ENCODE measurements at regions not wholly inside any gene's neighbourhood (a gene's known extent, or its start where the extent isn't known, plus 50 kb on each side); places are given as distances from the start of the nearest gene placed in this dataset.

DNA sequence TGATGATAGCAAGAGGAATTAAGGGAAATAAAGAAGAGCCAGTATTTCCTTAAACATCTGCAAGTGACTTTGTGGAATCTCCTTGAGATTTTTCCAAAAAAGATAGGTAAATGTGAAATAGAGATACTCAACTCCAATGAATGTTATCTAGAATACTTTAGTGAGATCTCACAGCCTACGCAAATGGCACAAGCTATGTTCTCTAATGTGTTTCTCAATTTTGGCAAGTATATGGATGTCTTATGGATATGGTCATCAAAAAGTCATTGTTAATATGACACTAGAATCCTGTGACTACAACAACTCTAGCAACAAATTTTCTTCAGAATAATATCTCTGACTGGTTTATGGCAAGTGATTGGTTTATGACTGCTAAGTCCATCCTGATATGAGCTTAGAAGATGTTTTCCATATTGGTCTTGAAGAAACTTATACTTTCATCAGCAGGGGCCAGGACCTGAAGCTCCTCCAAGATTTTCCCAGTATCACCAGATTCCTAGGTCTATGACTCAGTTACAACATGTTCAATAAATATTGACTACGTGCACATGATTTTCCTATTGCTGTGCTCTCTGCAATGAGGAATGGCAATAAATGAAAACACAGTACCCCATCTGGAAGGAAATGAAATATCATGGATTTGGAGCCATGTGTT lies 170.9 kb upstream of the THBS1 start:
- no peaks in the 10 kb centered on the region for H3K4me1 ChIP-seq
- no peaks in the 10 kb centered on the region for H3K27me3 ChIP-seq
- TF ChIP-seq, protein P1, sequence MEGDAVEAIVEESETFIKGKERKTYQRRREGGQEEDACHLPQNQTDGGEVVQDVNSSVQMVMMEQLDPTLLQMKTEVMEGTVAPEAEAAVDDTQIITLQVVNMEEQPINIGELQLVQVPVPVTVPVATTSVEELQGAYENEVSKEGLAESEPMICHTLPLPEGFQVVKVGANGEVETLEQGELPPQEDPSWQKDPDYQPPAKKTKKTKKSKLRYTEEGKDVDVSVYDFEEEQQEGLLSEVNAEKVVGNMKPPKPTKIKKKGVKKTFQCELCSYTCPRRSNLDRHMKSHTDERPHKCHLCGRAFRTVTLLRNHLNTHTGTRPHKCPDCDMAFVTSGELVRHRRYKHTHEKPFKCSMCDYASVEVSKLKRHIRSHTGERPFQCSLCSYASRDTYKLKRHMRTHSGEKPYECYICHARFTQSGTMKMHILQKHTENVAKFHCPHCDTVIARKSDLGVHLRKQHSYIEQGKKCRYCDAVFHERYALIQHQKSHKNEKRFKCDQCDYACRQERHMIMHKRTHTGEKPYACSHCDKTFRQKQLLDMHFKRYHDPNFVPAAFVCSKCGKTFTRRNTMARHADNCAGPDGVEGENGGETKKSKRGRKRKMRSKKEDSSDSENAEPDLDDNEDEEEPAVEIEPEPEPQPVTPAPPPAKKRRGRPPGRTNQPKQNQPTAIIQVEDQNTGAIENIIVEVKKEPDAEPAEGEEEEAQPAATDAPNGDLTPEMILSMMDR (IDR thresholded peaks at IDR 0.05) = no peak
- no peak overlapping the region for H3K4me3 ChIP-seq
- H3K27ac ChIP-seq = no peak overlapping the region
- intact Hi-C loops (cut with DNase I; ENCODE audit: low total_unique reads) = no loop called here
- no peak for DNase-seq
- H3K36me3 ChIP-seq = no peaks in the 10 kb centered on the region
- no peaks in the 10 kb centered on the region for H3K9me3 ChIP-seq

DNA sequence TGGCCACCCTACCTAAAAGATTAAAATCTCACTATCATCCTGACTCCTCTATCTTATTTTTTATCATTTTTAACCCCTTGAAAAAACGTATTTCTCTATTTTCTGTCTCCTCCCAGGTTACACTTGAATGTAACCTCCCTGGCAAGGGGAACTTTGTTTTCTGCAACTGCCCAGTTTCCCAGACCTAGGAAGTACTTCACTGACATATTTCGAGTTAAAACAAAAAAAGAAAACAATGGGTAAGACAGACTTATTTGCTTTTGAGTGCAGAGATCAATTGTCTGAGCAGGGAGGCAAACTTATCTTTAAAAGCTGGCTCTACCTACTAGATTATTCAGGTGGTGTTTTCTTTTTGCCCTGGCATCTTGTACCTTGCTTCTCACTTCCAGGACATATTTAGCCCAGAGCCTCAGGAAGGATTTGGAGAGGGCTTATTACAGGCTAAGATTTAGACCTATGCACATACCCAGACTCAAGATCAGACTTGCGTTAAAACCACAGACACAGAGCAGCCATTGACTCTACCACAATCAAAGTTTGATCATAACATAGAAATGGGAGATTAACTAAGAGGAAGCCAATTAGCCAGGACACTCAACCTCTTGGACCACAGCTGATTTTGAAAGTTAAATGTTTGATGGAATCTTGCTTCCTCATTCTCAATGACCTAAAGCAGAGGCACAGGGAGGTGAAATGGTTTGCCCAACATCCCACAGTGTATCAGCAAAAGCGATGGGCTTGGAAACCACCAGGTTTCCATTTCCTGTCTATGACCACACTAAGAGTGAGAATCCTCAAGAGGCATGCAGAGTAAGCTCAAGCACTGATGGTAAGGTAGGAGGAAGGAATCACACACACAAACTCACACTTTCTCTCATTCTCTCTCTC lies 169.5 kb upstream of the THBS1 start:
- no peaks in the 10 kb centered on the region for H3K4me1 ChIP-seq
- H3K9me3 ChIP-seq = peaks cover 0 to 2% (median 0%) of the 10 kb centered on the region in 3 donors
- H3K36me3 ChIP-seq = no peaks in the 10 kb centered on the region
- no peak overlapping the region for H3K27ac ChIP-seq
- TF ChIP-seq, protein P1 (IDR thresholded peaks at IDR 0.05) = no peak
- H3K4me3 ChIP-seq = no peak overlapping the region
- H3K27me3 ChIP-seq = no peaks in the 10 kb centered on the region
- no peak for DNase-seq
- intact Hi-C loops (cut with DNase I; ENCODE audit: low total_unique reads) = no loop called here

DNA sequence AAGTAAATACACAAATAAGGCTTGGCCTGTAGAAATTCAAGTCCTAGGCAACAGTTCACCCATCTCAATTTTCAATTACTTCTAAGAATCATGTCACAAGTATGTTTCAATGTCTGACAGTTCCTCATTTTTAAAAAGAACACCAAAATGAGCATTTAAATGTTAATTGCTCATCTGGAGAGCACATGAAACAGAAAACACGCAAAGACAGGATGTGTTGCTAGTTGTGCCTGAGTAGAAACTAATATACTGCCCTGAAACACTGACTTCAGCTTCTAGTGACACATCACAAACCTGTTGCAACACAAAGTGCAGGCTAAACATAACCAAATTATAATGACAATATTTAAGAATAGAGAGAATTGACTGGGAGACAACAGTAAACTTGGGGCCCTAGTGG lies 167.3 kb upstream of the THBS1 start:
- Histone ChIP-seq H3K36me3 (no peaks in the 10 kb centered on the region), H3K27me3 (no peaks in the 10 kb centered on the region), H3K27ac (no peak overlapping the region), H3K9me3 (peaks cover 0 to 4% (median 0%) of the 10 kb centered on the region in 3 donors), H3K4me1 (no peaks in the 10 kb centered on the region), H3K4me3 (no peak overlapping the region)
- DNase-seq = no peak
- TF ChIP-seq, protein P1 (IDR thresholded peaks at IDR 0.05) = no peak
- intact Hi-C loops (cut with DNase I; ENCODE audit: low total_unique reads) = no loop called here

DNA sequence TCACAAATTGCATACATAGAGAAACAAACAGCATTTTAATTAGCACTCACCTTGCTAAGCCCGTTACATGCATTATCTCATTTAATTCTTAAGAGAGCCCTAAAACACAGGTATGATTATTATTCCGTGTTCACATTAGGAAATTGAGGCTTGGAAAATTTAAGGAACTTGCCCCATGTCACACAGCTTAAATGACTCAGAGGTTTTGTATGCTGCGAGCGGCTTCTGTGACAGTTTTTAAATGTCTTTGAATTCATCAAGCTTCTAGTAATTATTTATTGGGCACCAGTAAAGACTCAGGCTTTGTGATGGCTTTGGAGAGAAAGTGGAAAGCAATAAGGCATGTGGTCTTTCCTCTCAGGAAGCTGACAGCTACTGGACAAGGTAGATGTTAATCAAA lies 166.7 kb upstream of the THBS1 start:
- H3K36me3 ChIP-seq = no peaks in the 10 kb centered on the region
- intact Hi-C loops (cut with DNase I; ENCODE audit: low total_unique reads) = no loop called here
- no peak for DNase-seq
- H3K27me3 ChIP-seq = no peaks in the 10 kb centered on the region
- no peak overlapping the region for H3K4me3 ChIP-seq
- no peak overlapping the region for H3K27ac ChIP-seq
- no peaks in the 10 kb centered on the region for H3K4me1 ChIP-seq
- TF ChIP-seq, protein P1 (IDR thresholded peaks at IDR 0.05) = no peak
- H3K9me3 ChIP-seq = peaks cover 0 to 4% (median 0%) of the 10 kb centered on the region in 3 donors

DNA sequence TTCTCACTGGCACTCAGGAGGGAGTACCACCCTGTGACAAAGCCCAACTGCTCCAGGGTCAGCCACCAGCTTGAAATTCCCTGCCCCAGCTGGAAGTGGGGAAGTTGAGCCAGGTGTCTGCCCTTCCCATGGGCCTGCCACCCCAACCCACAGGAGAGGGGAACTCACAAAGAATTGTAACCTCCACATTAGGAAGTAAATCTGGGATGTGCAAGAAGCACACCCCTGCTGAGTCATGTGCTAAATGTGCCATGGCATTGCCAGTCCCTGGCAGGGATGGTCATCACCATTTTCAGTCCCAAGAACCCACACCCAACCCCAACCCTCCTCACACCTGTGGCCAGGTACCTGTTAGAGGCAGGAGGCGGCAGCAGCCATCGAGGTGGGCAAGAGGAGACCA lies 165.2 kb upstream of the THBS1 start:
- TF ChIP-seq, protein P1 (IDR thresholded peaks at IDR 0.05) = no peak
- no peaks in the 10 kb centered on the region for H3K4me1 ChIP-seq
- no peaks in the 10 kb centered on the region for H3K36me3 ChIP-seq
- H3K27ac ChIP-seq = no peak overlapping the region
- H3K27me3 ChIP-seq = no peaks in the 10 kb centered on the region
- intact Hi-C loops (cut with DNase I; ENCODE audit: low total_unique reads) = no loop called here
- H3K9me3 ChIP-seq = peaks cover 0 to 4% (median 0%) of the 10 kb centered on the region in 3 donors
- H3K4me3 ChIP-seq = no peak overlapping the region
- DNase-seq = no peak
